ENCODE measurements at regions not wholly inside any gene's neighbourhood (a gene's known extent, or its start where the extent isn't known, plus 50 kb on each side); places are given as distances from the start of the nearest gene placed in this dataset.

- no peak overlapping the region for H3K4me3 ChIP-seq (ENCODE audit: low read depth, poor library complexity, severe bottlenecking)
- no peak for TF ChIP-seq CTCF (IDR thresholded peaks at IDR 0.05)
- no peak for TF ChIP-seq POLR2A (IDR thresholded peaks at IDR 0.05)
- 57 to 65% methylated on average over 1 of the region's 1 CpG for WGBS, 2 donors
Observed at GRCh38 chr18:43719267-43719795, 442.0 kb upstream of the SYT4 start.

DNA sequence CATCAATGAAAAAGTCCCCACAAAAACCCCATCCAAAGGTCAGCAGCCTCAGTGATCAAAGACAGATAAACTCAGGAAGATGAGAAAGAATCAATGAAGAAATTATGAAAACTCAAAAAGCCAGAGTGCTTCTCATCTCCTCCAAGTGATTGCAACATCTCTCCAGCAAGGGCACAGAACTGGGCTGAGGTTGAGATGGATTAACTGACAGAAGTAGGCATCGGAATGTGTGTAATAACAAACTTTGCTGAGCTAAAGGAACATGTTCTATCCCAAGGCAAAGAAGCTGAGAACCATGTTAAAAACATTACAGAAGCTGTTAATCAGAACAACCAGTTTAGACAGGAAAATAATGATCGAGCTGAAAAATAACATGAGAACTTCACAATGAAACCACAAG, 442.8 kb upstream of the SYT4 start:
- intact Hi-C loops (cut with DNase I; ENCODE audit: low total_unique reads): no loop called here
- TF ChIP-seq CTCF (IDR thresholded peaks at IDR 0.05) (no peak), POLR2A (IDR thresholded peaks at IDR 0.05) (no peak)
- H3K4me3 ChIP-seq (ENCODE audit: low read depth, poor library complexity, severe bottlenecking): no peak overlapping the region
- 65 to 73% methylated on average over 2 of the region's 2 CpGs for WGBS, 2 donors
- no peak for DNase-seq (ENCODE audit: low spot score in 2 of 2)

More at GRCh38 chr18:43719267-43719795, 442.0 kb upstream of the SYT4 start:
- intact Hi-C loops (cut with DNase I; ENCODE audit: low total_unique reads): no loop called here
- DNase-seq (ENCODE audit: low spot score in 2 of 2): no peak

- WGBS, 2 donors: 71 to 87% methylated on average over 2 of the region's 2 CpGs
- no peak for DNase-seq (ENCODE audit: low spot score in 2 of 2)
- H3K4me3 ChIP-seq (ENCODE audit: low read depth, poor library complexity, severe bottlenecking): no peak overlapping the region
- intact Hi-C loops (cut with DNase I; ENCODE audit: low total_unique reads): no loop called here
- TF ChIP-seq POLR2A (IDR thresholded peaks at IDR 0.05) (no peak), CTCF (IDR thresholded peaks at IDR 0.05) (no peak)
Observed at GRCh38 chr18:43735570-43735969, 458.3 kb upstream of the SYT4 start.

GRCh38 chr18:43744960-43745745, 467.9 kb upstream of the SYT4 start:
- intact Hi-C loops (cut with DNase I; ENCODE audit: low total_unique reads): no loop called here
- 77 to 82% methylated on average over 2 of the region's 2 CpGs for WGBS, 2 donors

DNA sequence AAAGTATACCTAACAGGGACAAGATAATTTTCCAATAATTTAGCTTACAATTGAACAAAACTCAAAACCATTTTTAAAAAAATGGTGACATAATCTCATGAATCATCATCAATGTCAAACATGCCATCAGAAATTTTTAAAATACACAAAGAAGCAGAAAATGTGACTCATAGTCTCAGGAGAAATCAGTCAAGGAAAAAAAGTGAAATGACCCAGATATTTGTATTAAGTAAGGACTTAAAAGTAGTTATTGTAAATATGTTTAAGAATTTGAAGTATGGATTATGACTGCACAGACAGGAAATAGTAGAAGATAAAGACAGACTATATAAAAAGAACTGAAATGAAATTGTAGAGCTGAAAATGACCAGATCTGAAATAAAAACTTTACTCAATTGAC, 473.9 kb upstream of the SYT4 start:
- no peak for DNase-seq (ENCODE audit: low spot score in 2 of 2)
- TF ChIP-seq POLR2A (IDR thresholded peaks at IDR 0.05): no peak
- no peak for TF ChIP-seq CTCF (IDR thresholded peaks at IDR 0.05)
- intact Hi-C loops (cut with DNase I; ENCODE audit: low total_unique reads): no loop called here
- H3K4me3 ChIP-seq (ENCODE audit: low read depth, poor library complexity, severe bottlenecking): no peak overlapping the region

More at GRCh38 chr18:43744960-43745745, 467.9 kb upstream of the SYT4 start:
- DNase-seq (ENCODE audit: low spot score in 2 of 2): no peak
- TF ChIP-seq CTCF (IDR thresholded peaks at IDR 0.05) (no peak), POLR2A (IDR thresholded peaks at IDR 0.05) (no peak)
- H3K4me3 ChIP-seq (ENCODE audit: low read depth, poor library complexity, severe bottlenecking): no peak overlapping the region
